ENCODE measurements at regions not wholly inside any gene's neighbourhood (a gene's known extent, or its start where the extent isn't known, plus 50 kb on each side); places are given as distances from the start of the nearest gene placed in this dataset.

DNA sequence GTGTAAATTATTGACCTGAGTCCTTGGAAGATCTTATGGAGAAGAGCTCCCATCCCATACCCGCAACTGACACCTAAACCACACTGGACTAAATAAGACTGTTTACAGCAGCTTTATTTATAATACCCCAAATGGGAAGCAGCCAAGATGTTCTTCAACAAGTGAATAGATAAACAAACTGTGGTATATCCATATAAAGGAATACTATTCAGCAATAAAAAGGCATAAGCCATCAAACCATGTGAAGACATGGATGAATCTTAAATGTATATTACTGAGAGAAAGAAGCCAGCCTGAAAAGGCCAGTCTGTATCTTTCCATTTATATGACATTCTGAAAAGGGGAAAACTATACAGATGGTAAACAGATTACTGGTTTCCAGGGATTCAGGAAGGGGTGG, 212.7 kb downstream of the TPBG start:
- Histone ChIP-seq H3K4me2 (no peak overlapping the region), H3K9me2 (no peaks in the 10 kb centered on the region), H4K20me1 (ENCODE audit: insufficient read depth) (no peaks in the 10 kb centered on the region), H3K79me2 (ENCODE audit: insufficient read depth) (no peaks in the 10 kb centered on the region), H3K9ac (no peak overlapping the region), H3K4me1 (ENCODE audit: control insufficient read depth in 1 of 2, insufficient read depth in 2 of 2, low read depth in 1 of 2, low read length in 1 of 2) (peaks cover 0 to 3% of the 10 kb centered on the region in 2 experiments; a peak in 2 of 4 replicates), H3K27ac (ENCODE audit: low read depth in 2 of 2, low read length in 1 of 2) (no peak overlapping the region), H3K27me3 (ENCODE audit: insufficient read depth) (no peaks in the 10 kb centered on the region), H3K36me3 (replicated peaks in 1 of 2; ENCODE audit: control insufficient read depth in 1 of 2, insufficient read depth in 2 of 2, low read length in 1 of 2) (no peaks in the 10 kb centered on the region), H2AFZ (ENCODE audit: low read depth) (no peak overlapping the region), H3K4me3 (ENCODE audit: low read depth in 2 of 2, low read length in 1 of 2) (no peak overlapping the region), H3K9me3 (peaks cover 12% of the 10 kb centered on the region), H3F3A (replicated peaks; ENCODE audit: insufficient read depth) (no peaks in the 10 kb centered on the region)
- CTCF ChIA-PET, result interaction anchor here (1.0 to 1.3 kb wide), 2 partner anchors 8 to 305 kb away, joined by 3 to 9 read pairs; no protein-coding TSS in a partner anchor
- no peak for DNase-seq
- TF ChIP-seq SIN3A (IDR thresholded peaks at IDR 0.05; ENCODE audit: borderline replicate concordance, low read depth, low read length) (no peak), JUND (IDR thresholded peaks at IDR 0.05) (no peak), GABPA (IDR thresholded peaks at IDR 0.05; ENCODE audit: low read depth) (no peak), TCF12 (IDR thresholded peaks at IDR 0.05) (no peak), MXI1 (IDR thresholded peaks at IDR 0.05; ENCODE audit: low read depth, low read length) (no peak), RXRA (IDR thresholded peaks at IDR 0.05; ENCODE audit: borderline replicate concordance, low read depth) (no peak)
- POLR2A ChIA-PET, result no interaction called here
- WGBS (ENCODE audit: low lambda C conversion rate), result 88% methylated on average over 1 of the region's 1 CpG

DNA sequence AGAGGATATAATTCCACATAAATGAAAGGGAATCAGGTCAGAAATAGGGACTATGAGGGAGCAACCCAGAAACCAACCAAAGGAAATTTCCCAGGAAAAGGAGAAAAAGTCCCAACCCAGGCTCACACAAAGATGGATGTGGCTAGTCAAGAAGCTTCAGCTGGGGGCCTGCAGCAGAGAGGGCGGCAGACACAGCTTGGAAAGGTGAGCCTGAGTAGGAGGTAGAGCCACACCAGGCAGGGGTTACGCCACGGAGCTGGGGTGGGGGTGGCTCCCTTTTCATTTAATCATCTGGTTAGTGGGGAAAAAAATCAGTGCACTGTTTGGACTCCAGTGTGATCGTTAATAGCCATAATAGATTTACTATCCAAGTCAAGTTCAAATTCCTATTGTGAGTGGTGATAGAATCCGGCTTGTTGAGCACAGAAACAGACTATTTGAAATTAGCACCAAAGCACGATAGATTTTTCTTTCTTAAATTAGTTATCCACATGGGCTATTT, 220.6 kb downstream of the TPBG start:
- peaks cover 0 to 3% of the 10 kb centered on the region in 2 experiments; a peak in 1 of 4 replicates for H3K4me1 ChIP-seq (ENCODE audit: control insufficient read depth in 1 of 2, insufficient read depth in 2 of 2, low read depth in 1 of 2, low read length in 1 of 2)
- H3K9ac ChIP-seq, result no peak overlapping the region
- TF ChIP-seq RAD21 (IDR thresholded peaks at IDR 0.05; ENCODE audit: low read length) (no peak), GATA2 (CRISPR knock-in tag; IDR thresholded peaks at IDR 0.05) (no peak), YY1 (IDR thresholded peaks at IDR 0.05; ENCODE audit: low read depth) (no peak), SMC3 (IDR thresholded peaks at IDR 0.05; ENCODE audit: low read depth, low read length) (no peak)
- TF ChIP-seq, protein P1, sequence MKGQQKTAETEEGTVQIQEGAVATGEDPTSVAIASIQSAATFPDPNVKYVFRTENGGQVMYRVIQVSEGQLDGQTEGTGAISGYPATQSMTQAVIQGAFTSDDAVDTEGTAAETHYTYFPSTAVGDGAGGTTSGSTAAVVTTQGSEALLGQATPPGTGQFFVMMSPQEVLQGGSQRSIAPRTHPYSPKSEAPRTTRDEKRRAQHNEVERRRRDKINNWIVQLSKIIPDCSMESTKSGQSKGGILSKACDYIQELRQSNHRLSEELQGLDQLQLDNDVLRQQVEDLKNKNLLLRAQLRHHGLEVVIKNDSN (IDR thresholded peaks at IDR 0.05; ENCODE audit: borderline replicate concordance, low read depth), result no peak
- TF ChIP-seq, protein P2, sequence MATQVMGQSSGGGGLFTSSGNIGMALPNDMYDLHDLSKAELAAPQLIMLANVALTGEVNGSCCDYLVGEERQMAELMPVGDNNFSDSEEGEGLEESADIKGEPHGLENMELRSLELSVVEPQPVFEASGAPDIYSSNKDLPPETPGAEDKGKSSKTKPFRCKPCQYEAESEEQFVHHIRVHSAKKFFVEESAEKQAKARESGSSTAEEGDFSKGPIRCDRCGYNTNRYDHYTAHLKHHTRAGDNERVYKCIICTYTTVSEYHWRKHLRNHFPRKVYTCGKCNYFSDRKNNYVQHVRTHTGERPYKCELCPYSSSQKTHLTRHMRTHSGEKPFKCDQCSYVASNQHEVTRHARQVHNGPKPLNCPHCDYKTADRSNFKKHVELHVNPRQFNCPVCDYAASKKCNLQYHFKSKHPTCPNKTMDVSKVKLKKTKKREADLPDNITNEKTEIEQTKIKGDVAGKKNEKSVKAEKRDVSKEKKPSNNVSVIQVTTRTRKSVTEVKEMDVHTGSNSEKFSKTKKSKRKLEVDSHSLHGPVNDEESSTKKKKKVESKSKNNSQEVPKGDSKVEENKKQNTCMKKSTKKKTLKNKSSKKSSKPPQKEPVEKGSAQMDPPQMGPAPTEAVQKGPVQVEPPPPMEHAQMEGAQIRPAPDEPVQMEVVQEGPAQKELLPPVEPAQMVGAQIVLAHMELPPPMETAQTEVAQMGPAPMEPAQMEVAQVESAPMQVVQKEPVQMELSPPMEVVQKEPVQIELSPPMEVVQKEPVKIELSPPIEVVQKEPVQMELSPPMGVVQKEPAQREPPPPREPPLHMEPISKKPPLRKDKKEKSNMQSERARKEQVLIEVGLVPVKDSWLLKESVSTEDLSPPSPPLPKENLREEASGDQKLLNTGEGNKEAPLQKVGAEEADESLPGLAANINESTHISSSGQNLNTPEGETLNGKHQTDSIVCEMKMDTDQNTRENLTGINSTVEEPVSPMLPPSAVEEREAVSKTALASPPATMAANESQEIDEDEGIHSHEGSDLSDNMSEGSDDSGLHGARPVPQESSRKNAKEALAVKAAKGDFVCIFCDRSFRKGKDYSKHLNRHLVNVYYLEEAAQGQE (IDR thresholded peaks at IDR 0.05; ENCODE audit: low read depth, low read length), result no peak
- POLR2A ChIA-PET, result no interaction called here
- no peaks in the 10 kb centered on the region for H3K79me2 ChIP-seq (ENCODE audit: insufficient read depth)
- peaks cover 2% of the 10 kb centered on the region for H3F3A ChIP-seq (replicated peaks; ENCODE audit: insufficient read depth)
- CTCF ChIA-PET, result interaction anchor here (1.3 to 1.4 kb wide), 2 partner anchors 8 to 314 kb away, joined by 3 read pairs; no protein-coding TSS in a partner anchor
- H3K9me3 ChIP-seq, result no peaks in the 10 kb centered on the region
- H3K27me3 ChIP-seq (ENCODE audit: insufficient read depth), result no peaks in the 10 kb centered on the region
- H3K27ac ChIP-seq (ENCODE audit: low read depth in 2 of 2, low read length in 1 of 2), result no peak overlapping the region
- no peak overlapping the region for H2AFZ ChIP-seq (ENCODE audit: low read depth)
- H4K20me1 ChIP-seq (ENCODE audit: insufficient read depth), result no peaks in the 10 kb centered on the region
- no peaks in the 10 kb centered on the region for H3K9me2 ChIP-seq
- no peak overlapping the region for H3K4me2 ChIP-seq
- no peak overlapping the region for H3K4me3 ChIP-seq (ENCODE audit: low read depth in 2 of 2, low read length in 1 of 2)
- no peaks in the 10 kb centered on the region for H3K36me3 ChIP-seq (replicated peaks in 1 of 2; ENCODE audit: control insufficient read depth in 1 of 2, insufficient read depth in 2 of 2, low read length in 1 of 2)
- WGBS (ENCODE audit: low lambda C conversion rate), result 87% methylated on average over 6 of the region's 6 CpGs
- DNase-seq, result no peak

Measured in SK-N-SH (cell line).